Loucy (cell line): ENCODE measurements at regions not wholly inside any gene's neighbourhood (a gene's known extent, or its start where the extent isn't known, plus 50 kb on each side); places are given as distances from the start of the nearest gene placed in this dataset.

Experiments used
- H2AFZ ChIP-seq: fragments of 200-600 bp; sonication (generic); 2 replicates; pipeline ENCODE4 v1.6.0; 2016; ENCODE audit warnings: antibody characterized with exemption, mild to moderate bottlenecking, low read length, moderate library complexity
- H3F3A ChIP-seq: fragments of 200-600 bp; 2 replicates; pipeline ENCODE4 v1.6.0; 2016; ENCODE audit warnings: antibody characterized with exemption, low read depth, mild to moderate bottlenecking
- H3K27me3 ChIP-seq: fragments of 200-600 bp; sonication (generic); 2 replicates; pipeline ENCODE4 v1.6.1; 2014; ENCODE audit warnings: low read length, mild to moderate bottlenecking; ENCODE audit not compliant: insufficient read depth, poor library complexity, severe bottlenecking
- H3K36me3 ChIP-seq: fragments of 200-600 bp; sonication (generic); 2 replicates; pipeline ENCODE4 v1.6.1; 2016; ENCODE audit warnings: low read length; ENCODE audit not compliant: insufficient read depth
- H3K4me1 ChIP-seq: fragments of 200-600 bp; sonication (generic); 2 replicates; pipeline ENCODE4 v1.5.1; 2014; ENCODE audit warnings: low read length, mild to moderate bottlenecking; ENCODE audit not compliant: insufficient read depth, poor library complexity, severe bottlenecking
- H3K4me2 ChIP-seq: fragments of 200-600 bp; sonication (generic); 2 replicates; pipeline ENCODE4 v1.6.0; 2014; ENCODE audit warnings: antibody characterized with exemption, low read length, low read depth, mild to moderate bottlenecking; ENCODE audit not compliant: poor library complexity, severe bottlenecking
- H3K4me3 ChIP-seq: fragments of 200-600 bp; sonication (generic); 2 replicates; pipeline ENCODE4 v1.5.1; 2014; ENCODE audit warnings: low read length, mild to moderate bottlenecking, mixed read lengths; ENCODE audit not compliant: poor library complexity, severe bottlenecking
- H3K79me2 ChIP-seq: fragments of 200-600 bp; sonication (generic); 2 replicates; pipeline ENCODE4 v1.6.1; 2014; ENCODE audit warnings: low read length; ENCODE audit not compliant: insufficient read depth
- H3K9ac ChIP-seq: fragments of 200-600 bp; sonication (generic); 2 replicates; pipeline ENCODE4 v1.6.0; 2014; ENCODE audit warnings: mild to moderate bottlenecking, low read depth, low read length, moderate library complexity; ENCODE audit not compliant: poor library complexity, severe bottlenecking
- H3K9me2 ChIP-seq: fragments of 200-600 bp; sonication (generic); replicated peaks from 2 replicates; pipeline ENCODE4 v1.6.1; 2016; ENCODE audit warnings: low read depth, low read length, mixed read lengths
- H3K9me3 ChIP-seq: fragments of 200-600 bp; sonication (generic); 2 replicates; pipeline ENCODE4 v1.6.1; 2014; ENCODE audit warnings: mild to moderate bottlenecking, antibody characterized with exemption, low read length, low read depth; ENCODE audit not compliant: insufficient read depth
- H4K20me1 ChIP-seq: fragments of 200-600 bp; sonication (generic); 2 replicates; pipeline ENCODE4 v1.6.0; 2014; ENCODE audit warnings: antibody characterized with exemption, low read length, mild to moderate bottlenecking; ENCODE audit not compliant: insufficient read depth, poor library complexity, severe bottlenecking
- CTCF ChIP-seq: fragments of 200-600 bp; sonication (generic); conservative IDR thresholded peaks from 2 replicates; pipeline ENCODE4 v1.5.1; 2014; ENCODE audit warnings: mild to moderate bottlenecking, antibody characterized with exemption, low read length
- EZH2phosphoT487 ChIP-seq: fragments of 200-600 bp; IDR thresholded peaks from 2 replicates; pipeline ENCODE4 v1.6.1; 2018; ENCODE audit warnings: antibody characterized with exemption, mild to moderate bottlenecking, moderate library complexity, borderline replicate concordance

DNA sequence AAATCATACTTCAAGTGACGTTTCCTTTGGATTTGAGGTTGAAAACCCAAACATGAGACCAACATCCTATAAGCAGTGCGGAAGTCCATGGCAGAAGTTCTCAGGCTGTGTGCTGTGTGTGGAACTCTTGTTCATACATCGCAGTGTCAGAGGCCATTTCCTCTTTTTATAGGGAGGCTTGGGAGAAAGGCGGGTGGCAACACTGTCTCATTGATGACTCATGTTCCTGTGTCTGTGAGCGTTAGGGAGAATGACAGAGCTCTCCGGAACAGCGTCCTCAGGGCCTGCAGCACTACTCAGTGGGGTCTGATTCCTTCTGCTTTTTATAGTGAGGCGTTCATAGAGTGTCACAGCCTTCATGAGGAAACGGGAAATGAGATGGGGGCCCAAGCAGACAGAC lies 98.8 kb upstream of the BASP1 start:
- Histone ChIP-seq H3K79me2 (no peaks in the 10 kb centered on the region), H2AFZ (no peak overlapping the region), H3K4me2 (no peak overlapping the region), H3K9me3 (no peaks in the 10 kb centered on the region; the same call in 1 of the 2 replicates), H3K36me3 (no peaks in the 10 kb centered on the region), H3K9ac (no peak overlapping the region), H4K20me1 (no peaks in the 10 kb centered on the region), H3K4me1 (no peaks in the 10 kb centered on the region), H3F3A (no peaks in the 10 kb centered on the region), H3K27me3 (no peaks in the 10 kb centered on the region), H3K4me3 (no peak overlapping the region), H3K9me2 (no peaks in the 10 kb centered on the region)
- TF ChIP-seq EZH2phosphoT487, result no peak
- no peak for TF ChIP-seq CTCF

GRCh38 chr5:17120209-17120608 lies 97.2 kb upstream of the BASP1 start:
- no peak overlapping the region for H2AFZ ChIP-seq
- no peaks in the 10 kb centered on the region for H3K27me3 ChIP-seq
- TF ChIP-seq CTCF (no peak), EZH2phosphoT487 (no peak)
- H3K9me3 ChIP-seq, result no peaks in the 10 kb centered on the region; the same call in 1 of the 2 replicates
- no peaks in the 10 kb centered on the region for H3K4me1 ChIP-seq
- H3F3A ChIP-seq, result no peaks in the 10 kb centered on the region
- H3K4me3 ChIP-seq, result no peak overlapping the region
- no peaks in the 10 kb centered on the region for H3K36me3 ChIP-seq
- no peaks in the 10 kb centered on the region for H3K9me2 ChIP-seq
- no peaks in the 10 kb centered on the region for H4K20me1 ChIP-seq
- no peak overlapping the region for H3K4me2 ChIP-seq
- no peaks in the 10 kb centered on the region for H3K79me2 ChIP-seq
- no peak overlapping the region for H3K9ac ChIP-seq

DNA sequence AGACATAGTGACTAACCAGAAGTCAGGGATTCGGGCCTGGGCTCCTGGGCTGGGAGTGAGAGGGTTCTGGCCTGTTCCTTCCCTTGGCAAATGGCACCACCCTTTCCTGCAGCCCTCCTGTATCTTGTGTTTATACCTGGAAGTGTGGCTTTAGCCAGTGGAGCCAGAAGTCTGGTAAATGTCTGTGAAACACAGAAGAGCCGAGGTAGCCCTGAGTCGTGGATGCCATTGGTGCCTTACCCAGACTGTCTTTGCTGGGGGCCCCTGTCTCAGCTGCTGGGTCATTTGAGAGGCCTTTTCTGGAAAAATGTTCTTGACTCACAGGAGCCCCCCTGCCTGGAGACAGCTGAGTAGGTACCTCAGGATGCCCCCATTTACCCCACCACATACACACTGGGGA lies 95.7 kb upstream of the BASP1 start:
- Histone ChIP-seq H3K4me1 (no peaks in the 10 kb centered on the region), H3K27me3 (no peaks in the 10 kb centered on the region), H3F3A (no peaks in the 10 kb centered on the region), H3K4me3 (no peak overlapping the region), H2AFZ (no peak overlapping the region), H3K36me3 (no peaks in the 10 kb centered on the region), H3K79me2 (no peaks in the 10 kb centered on the region), H3K9me3 (no peaks in the 10 kb centered on the region; the same call in 1 of the 2 replicates), H4K20me1 (no peaks in the 10 kb centered on the region), H3K9ac (no peak overlapping the region), H3K9me2 (no peaks in the 10 kb centered on the region), H3K4me2 (no peak overlapping the region)
- no peak for TF ChIP-seq CTCF
- no peak for TF ChIP-seq EZH2phosphoT487
